WERI-Rb-1 (cell line): ENCODE measurements at regions not wholly inside any gene's neighbourhood (a gene's known extent, or its start where the extent isn't known, plus 50 kb on each side); places are given as distances from the start of the nearest gene placed in this dataset.

Experiments used
- DNase-seq: peaks from one replicate; pipeline ENCODE4 v3.0.0-alpha.2; 2020
- H3K27ac ChIP-seq: fragments of 250-450 bp; sonication (Bioruptor Pico); 2 replicates; pipeline ENCODE4 v1.5.1; 2020; ENCODE audit warnings: mild to moderate bottlenecking, moderate library complexity
- H3K27me3 ChIP-seq: fragments of 250-450 bp; sonication (Bioruptor Pico); 2 replicates; pipeline ENCODE4 v1.5.1; 2021; ENCODE audit warnings: mild to moderate bottlenecking, low read depth, moderate library complexity; ENCODE audit not compliant: insufficient read depth, severe bottlenecking
- H3K36me3 ChIP-seq: fragments of 250-450 bp; sonication (Bioruptor Pico); 2 replicates; pipeline ENCODE4 v1.5.1; 2020; ENCODE audit warnings: mild to moderate bottlenecking, moderate library complexity
- H3K4me3 ChIP-seq: 2 replicates; pipeline ENCODE4 v1.5.1; 2011; ENCODE audit warnings: low read depth, mild to moderate bottlenecking, control low read depth, low read length
- H3K9me3 ChIP-seq: fragments of 250-450 bp; sonication (Bioruptor Pico); 2 replicates; pipeline ENCODE4 v1.5.1; 2021; ENCODE audit warnings: mild to moderate bottlenecking, moderate library complexity; ENCODE audit not compliant: severe bottlenecking
- CTCF ChIP-seq: IDR thresholded peaks from 2 replicates; pipeline ENCODE4 v1.5.1; 2011; ENCODE audit warnings: low read depth, mild to moderate bottlenecking, control low read depth, inconsistent platforms, low read length

GRCh38 chrX:15985937-15986336, 131.3 kb upstream of the AP1S2 start:
- Histone ChIP-seq H3K27ac (no peak overlapping the region), H3K4me3 (no peak overlapping the region), H3K27me3 (peaks cover 24% of the 10 kb centered on the region), H3K9me3 (no peaks in the 10 kb centered on the region), H3K36me3 (no peaks in the 10 kb centered on the region)
- TF ChIP-seq CTCF: no peak
- DNase-seq: no peak

GRCh38 chrX:15983034-15983433, 128.4 kb upstream of the AP1S2 start:
- Histone ChIP-seq H3K27ac (no peak overlapping the region), H3K36me3 (no peaks in the 10 kb centered on the region), H3K27me3 (peaks cover 26% of the 10 kb centered on the region), H3K9me3 (no peaks in the 10 kb centered on the region), H3K4me3 (no peak overlapping the region)
- no peak for TF ChIP-seq CTCF
- no peak for DNase-seq

GRCh38 chrX:15977644-15978043, 123.0 kb upstream of the AP1S2 start:
- Histone ChIP-seq H3K36me3 (no peaks in the 10 kb centered on the region), H3K27ac (no peak overlapping the region), H3K4me3 (no peak overlapping the region), H3K9me3 (no peaks in the 10 kb centered on the region), H3K27me3 (peaks cover 51% of the 10 kb centered on the region)
- DNase-seq: no peak
- no peak for TF ChIP-seq CTCF

GRCh38 chrX:15976396-15976795, 121.8 kb upstream of the AP1S2 start:
- no peak overlapping the region for H3K27ac ChIP-seq
- peaks cover 54% of the 10 kb centered on the region for H3K27me3 ChIP-seq

GRCh38 chrX:15973946-15974345, 119.3 kb upstream of the AP1S2 start:
- no peak overlapping the region for H3K4me3 ChIP-seq
- no peak overlapping the region for H3K27ac ChIP-seq
- TF ChIP-seq CTCF: no peak
- no peak for DNase-seq
- no peaks in the 10 kb centered on the region for H3K9me3 ChIP-seq
- no peaks in the 10 kb centered on the region for H3K36me3 ChIP-seq
- peaks cover 54% of the 10 kb centered on the region for H3K27me3 ChIP-seq

More at GRCh38 chrX:15976396-15976795, 121.8 kb upstream of the AP1S2 start:
- Histone ChIP-seq H3K9me3 (no peaks in the 10 kb centered on the region), H3K4me3 (no peak overlapping the region), H3K36me3 (no peaks in the 10 kb centered on the region)
- TF ChIP-seq CTCF: no peak
- DNase-seq: no peak

GRCh38 chrX:15973299-15973698, 118.7 kb upstream of the AP1S2 start:
- TF ChIP-seq CTCF: peak; percentile 78
- Histone ChIP-seq H3K4me3 (no peak overlapping the region), H3K27ac (no peak overlapping the region), H3K9me3 (no peaks in the 10 kb centered on the region), H3K36me3 (no peaks in the 10 kb centered on the region), H3K27me3 (peaks cover 54% of the 10 kb centered on the region)
- DNase-seq: peak; percentile 49
